Endothelial cell (in vitro differentiated cells): ENCODE measurements at regions not wholly inside any gene's neighbourhood (a gene's known extent, or its start where the extent isn't known, plus 50 kb on each side); places are given as distances from the start of the nearest gene placed in this dataset.
"Not testable (repeated sequence)": the region's sequence is repeated elsewhere in the genome, so short reads cannot be mapped to it uniquely, and the experiment has no call there.

Source experiments
- DNase-seq: peaks from one replicate; pipeline ENCODE4 v3.0.0; 2021; ENCODE audit warnings: low spot score
- H3K27ac Mint-ChIP-seq: one replicate; pipeline ENCODE4 v1.8.0; 2021; ENCODE audit warnings: mixed read lengths, inconsistent platforms; ENCODE audit not compliant: unreplicated experiment
- H3K27me3 Mint-ChIP-seq: one replicate; pipeline ENCODE4 v1.8.0; 2021; ENCODE audit warnings: mild to moderate bottlenecking, moderate library complexity, mixed read lengths, inconsistent platforms; ENCODE audit not compliant: unreplicated experiment
- H3K36me3 Mint-ChIP-seq: one replicate; pipeline ENCODE4 v1.8.0; 2021; ENCODE audit warnings: mild to moderate bottlenecking, low read depth, mixed read lengths, inconsistent platforms; ENCODE audit not compliant: unreplicated experiment
- H3K4me1 Mint-ChIP-seq: one replicate; pipeline ENCODE4 v1.8.0; 2021; ENCODE audit warnings: mild to moderate bottlenecking, mixed read lengths, inconsistent platforms; ENCODE audit not compliant: unreplicated experiment
- H3K4me3 Mint-ChIP-seq: one replicate; pipeline ENCODE4 v1.8.0; 2021; ENCODE audit warnings: mild to moderate bottlenecking, mixed read lengths, inconsistent platforms; ENCODE audit not compliant: unreplicated experiment
- H3K9me3 Mint-ChIP-seq: one replicate; pipeline ENCODE4 v1.8.0; 2021; ENCODE audit warnings: mixed read lengths, inconsistent platforms; ENCODE audit not compliant: unreplicated experiment
- TF ChIP-seq, protein P1 (sequence below): fragments of 200-600 bp; sonication (generic); IDR thresholded peaks from one replicate; pipeline ENCODE4 v1.5.0; 2021; ENCODE audit warnings: antibody characterized with exemption; ENCODE audit not compliant: unreplicated experiment

DNA sequence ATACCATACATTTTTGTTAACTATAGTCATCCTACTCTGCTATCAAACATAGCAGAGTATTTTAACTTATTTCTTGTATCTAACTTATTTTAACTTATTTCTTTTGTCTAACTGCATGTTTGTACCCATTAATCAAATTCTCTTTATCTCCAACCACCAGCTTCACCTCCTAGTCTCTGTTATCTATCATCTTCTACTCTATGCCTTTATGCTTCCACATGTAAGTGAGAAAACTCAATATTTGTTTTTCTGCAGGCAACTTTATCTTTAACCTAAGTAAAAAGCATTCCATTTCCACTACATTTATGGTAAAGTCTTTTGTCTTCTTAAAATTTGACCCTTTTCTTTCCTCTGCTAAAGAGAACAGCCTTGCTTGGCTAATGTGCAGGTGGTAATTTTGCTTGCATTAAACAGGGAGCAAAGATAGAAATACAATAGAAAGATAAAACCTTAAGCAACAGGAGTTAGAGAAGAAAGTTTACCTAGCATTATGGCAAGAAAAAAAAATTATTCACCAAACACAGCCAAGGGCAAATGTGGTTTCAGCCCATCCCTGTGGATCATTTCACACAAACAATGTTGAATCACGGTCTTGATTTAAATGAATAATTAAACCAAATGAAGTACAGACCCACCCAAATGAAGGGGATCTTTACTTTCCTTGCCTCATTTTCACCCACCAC is 110.9 kb upstream of the TSPAN8 start:
- no peaks in the 10 kb centered on the region for H3K27me3 Mint-ChIP-seq
- H3K4me1 Mint-ChIP-seq = no peaks in the 10 kb centered on the region
- H3K36me3 Mint-ChIP-seq = no peaks in the 10 kb centered on the region
- no peaks in the 10 kb centered on the region for H3K9me3 Mint-ChIP-seq
- TF ChIP-seq, protein P1, sequence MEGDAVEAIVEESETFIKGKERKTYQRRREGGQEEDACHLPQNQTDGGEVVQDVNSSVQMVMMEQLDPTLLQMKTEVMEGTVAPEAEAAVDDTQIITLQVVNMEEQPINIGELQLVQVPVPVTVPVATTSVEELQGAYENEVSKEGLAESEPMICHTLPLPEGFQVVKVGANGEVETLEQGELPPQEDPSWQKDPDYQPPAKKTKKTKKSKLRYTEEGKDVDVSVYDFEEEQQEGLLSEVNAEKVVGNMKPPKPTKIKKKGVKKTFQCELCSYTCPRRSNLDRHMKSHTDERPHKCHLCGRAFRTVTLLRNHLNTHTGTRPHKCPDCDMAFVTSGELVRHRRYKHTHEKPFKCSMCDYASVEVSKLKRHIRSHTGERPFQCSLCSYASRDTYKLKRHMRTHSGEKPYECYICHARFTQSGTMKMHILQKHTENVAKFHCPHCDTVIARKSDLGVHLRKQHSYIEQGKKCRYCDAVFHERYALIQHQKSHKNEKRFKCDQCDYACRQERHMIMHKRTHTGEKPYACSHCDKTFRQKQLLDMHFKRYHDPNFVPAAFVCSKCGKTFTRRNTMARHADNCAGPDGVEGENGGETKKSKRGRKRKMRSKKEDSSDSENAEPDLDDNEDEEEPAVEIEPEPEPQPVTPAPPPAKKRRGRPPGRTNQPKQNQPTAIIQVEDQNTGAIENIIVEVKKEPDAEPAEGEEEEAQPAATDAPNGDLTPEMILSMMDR = no peak
- DNase-seq = no peak
- no peak overlapping the region for H3K27ac Mint-ChIP-seq
- no peak overlapping the region for H3K4me3 Mint-ChIP-seq

- no peak for DNase-seq
- no peak overlapping the region for H3K4me3 Mint-ChIP-seq
- H3K27me3 Mint-ChIP-seq = no peaks in the 10 kb centered on the region
- H3K9me3 Mint-ChIP-seq = no peaks in the 10 kb centered on the region
- H3K27ac Mint-ChIP-seq = no peak overlapping the region
- TF ChIP-seq, protein P1 = no peak
- H3K4me1 Mint-ChIP-seq = no peaks in the 10 kb centered on the region
- H3K36me3 Mint-ChIP-seq = no peaks in the 10 kb centered on the region
Measured at GRCh38 chr12:71266606-71267005, 108.8 kb upstream of the TSPAN8 start.

DNA sequence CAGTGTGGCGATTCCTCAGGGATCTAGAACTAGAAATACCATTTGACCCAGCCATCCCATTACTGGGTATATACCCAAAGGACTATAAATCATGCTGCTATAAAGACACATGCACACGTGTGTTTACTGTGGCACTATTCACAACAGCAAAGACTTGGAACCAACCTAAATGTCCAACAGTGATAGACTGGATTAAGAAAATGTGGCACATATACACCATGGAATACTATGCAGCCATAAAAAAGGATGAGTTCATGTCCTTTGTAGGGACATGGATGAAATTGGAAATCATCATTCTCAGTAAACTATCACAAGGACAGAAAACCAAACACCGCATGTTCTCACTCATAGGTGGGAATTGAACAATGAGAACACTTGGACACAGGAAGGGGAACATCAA is 107.9 kb upstream of the TSPAN8 start:
- not testable (repeated sequence) for H3K27ac Mint-ChIP-seq, H3K4me3 Mint-ChIP-seq, H3K36me3 Mint-ChIP-seq, H3K4me1 Mint-ChIP-seq, H3K9me3 Mint-ChIP-seq, DNase-seq, H3K27me3 Mint-ChIP-seq

DNA sequence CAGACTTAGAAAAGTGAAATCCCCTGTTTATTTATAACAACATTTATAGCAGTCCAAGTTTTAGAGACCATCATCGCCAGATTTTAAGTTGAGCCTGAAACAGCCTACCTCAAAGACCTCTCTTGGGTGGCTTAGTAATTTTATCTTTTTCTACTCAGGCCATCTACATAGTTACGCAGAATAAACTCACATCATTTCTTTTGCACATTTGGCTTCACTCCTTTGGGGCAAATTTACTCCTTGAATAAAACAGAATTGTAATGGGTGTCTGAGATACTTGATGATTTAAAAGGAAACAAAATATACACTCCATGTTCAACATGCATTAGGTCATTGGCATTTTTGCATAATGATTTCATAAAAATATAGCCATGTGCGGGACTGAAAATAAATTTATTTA is 104.7 kb upstream of the TSPAN8 start:
- H3K4me1 Mint-ChIP-seq = no peaks in the 10 kb centered on the region
- no peaks in the 10 kb centered on the region for H3K9me3 Mint-ChIP-seq
- no peaks in the 10 kb centered on the region for H3K27me3 Mint-ChIP-seq
- DNase-seq = no peak
- H3K4me3 Mint-ChIP-seq = no peak overlapping the region
- TF ChIP-seq, protein P1 = no peak
- H3K27ac Mint-ChIP-seq = no peak overlapping the region
- H3K36me3 Mint-ChIP-seq = no peaks in the 10 kb centered on the region

DNA sequence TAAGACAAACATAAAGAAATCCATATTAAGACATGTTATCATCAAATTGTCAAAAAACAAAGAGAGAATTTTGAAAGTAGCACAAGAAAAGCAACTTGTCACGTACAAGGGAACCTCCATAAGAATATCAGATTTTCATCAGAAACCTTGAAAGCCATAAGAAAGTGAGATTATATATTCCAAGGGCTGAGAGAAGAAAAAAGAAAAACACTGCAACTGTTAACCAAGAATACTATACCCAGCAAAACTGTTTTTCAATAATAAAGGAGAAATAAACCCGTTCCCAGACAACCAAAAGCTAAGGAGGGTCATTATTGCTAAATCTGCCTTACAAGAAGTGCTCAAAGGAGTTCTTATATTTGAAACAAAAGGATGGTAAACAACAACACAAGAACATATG is 94.7 kb upstream of the TSPAN8 start:
- TF ChIP-seq, protein P1 = no peak
- peaks cover 6% of the 10 kb centered on the region for H3K9me3 Mint-ChIP-seq

More for the DNA sequence above, 94.7 kb upstream of the TSPAN8 start:
- no peak overlapping the region for H3K27ac Mint-ChIP-seq
- H3K4me3 Mint-ChIP-seq = no peak overlapping the region
- H3K4me1 Mint-ChIP-seq = no peaks in the 10 kb centered on the region
- no peak for DNase-seq
- H3K36me3 Mint-ChIP-seq = no peaks in the 10 kb centered on the region
- H3K27me3 Mint-ChIP-seq = no peaks in the 10 kb centered on the region
